TTC549 (cell line): ENCODE measurements at regions not wholly inside any gene's neighbourhood (a gene's known extent, or its start where the extent isn't known, plus 50 kb on each side); places are given as distances from the start of the nearest gene placed in this dataset.
A peak's percentile ranks its signal among the peaks of the same experiment; 100 is the strongest.

Source experiments
- FAIRE-seq: peaks from 2 replicates; lab custom pipeline; 2012; peaks lifted over from hg19 to GRCh38; lab: Jason Lieb, UNC

GRCh38 chrX:134173541-134174272 is 63.3 kb upstream of the CCDC160 start:
- FAIRE-seq, result no peak

- FAIRE-seq, result no peak
These were observed 62.7 kb upstream of the CCDC160 start for GRCh38 chrX:134174273-134174660.

- FAIRE-seq, result peak; percentile 63
These were observed 62.1 kb upstream of the CCDC160 start for GRCh38 chrX:134174859-134175258.

GRCh38 chrX:134177527-134177926 is 59.5 kb upstream of the CCDC160 start:
- FAIRE-seq, result peak; percentile 93

GRCh38 chrX:134180601-134181274 is 56.2 kb upstream of the CCDC160 start:
- peak; percentile 62 for FAIRE-seq

GRCh38 chrX:134181275-134181660 is 55.7 kb upstream of the CCDC160 start:
- no peak for FAIRE-seq

- FAIRE-seq, result no peak
These were observed 53.3 kb upstream of the CCDC160 start for GRCh38 chrX:134183665-134184064.

GRCh38 chrX:134184936-134185335 is 52.0 kb upstream of the CCDC160 start:
- no peak for FAIRE-seq

- FAIRE-seq, result peak; percentile 54
These were observed 50.4 kb upstream of the CCDC160 start for GRCh38 chrX:134186362-134187121.
